Chondrocyte (in vitro differentiated cells): ENCODE measurements at regions not wholly inside any gene's neighbourhood (a gene's known extent, or its start where the extent isn't known, plus 50 kb on each side); places are given as distances from the start of the nearest gene placed in this dataset.
"Not testable (repeated sequence)": the region's sequence is repeated elsewhere in the genome, so short reads cannot be mapped to it uniquely, and the experiment has no call there.

Source experiments
- DNase-seq: peaks from one replicate; pipeline ENCODE4 v3.0.0; 2021; ENCODE audit warnings: mixed read lengths, low spot score
- H3K27ac Mint-ChIP-seq: one replicate; pipeline ENCODE4 v1.8.0; 2021; ENCODE audit warnings: mild to moderate bottlenecking, moderate library complexity, mixed read lengths; ENCODE audit not compliant: unreplicated experiment
- H3K27me3 Mint-ChIP-seq: 2 replicates; pipeline ENCODE4 v1.8.0; 2021; ENCODE audit warnings: low read depth, mixed read lengths
- H3K36me3 Mint-ChIP-seq: 2 replicates; pipeline ENCODE4 v1.8.0; 2021; ENCODE audit warnings: low read depth, mixed read lengths
- H3K4me1 Mint-ChIP-seq: 2 replicates; pipeline ENCODE4 v1.8.0; 2021; ENCODE audit warnings: low read depth, mild to moderate bottlenecking, mixed read lengths
- H3K4me3 Mint-ChIP-seq: one replicate; pipeline ENCODE4 v1.8.0; 2021; ENCODE audit warnings: mild to moderate bottlenecking, moderate library complexity, mixed read lengths; ENCODE audit not compliant: unreplicated experiment
- H3K9me3 Mint-ChIP-seq: 2 replicates; pipeline ENCODE4 v1.8.0; 2021; ENCODE audit warnings: low read depth, mixed read lengths
- TF ChIP-seq, protein P1 (sequence below): fragments of 200-600 bp; sonication (generic); IDR thresholded peaks from 2 replicates; pipeline ENCODE4 v1.5.0; 2021; ENCODE audit warnings: antibody characterized with exemption, mild to moderate bottlenecking, moderate library complexity

DNA sequence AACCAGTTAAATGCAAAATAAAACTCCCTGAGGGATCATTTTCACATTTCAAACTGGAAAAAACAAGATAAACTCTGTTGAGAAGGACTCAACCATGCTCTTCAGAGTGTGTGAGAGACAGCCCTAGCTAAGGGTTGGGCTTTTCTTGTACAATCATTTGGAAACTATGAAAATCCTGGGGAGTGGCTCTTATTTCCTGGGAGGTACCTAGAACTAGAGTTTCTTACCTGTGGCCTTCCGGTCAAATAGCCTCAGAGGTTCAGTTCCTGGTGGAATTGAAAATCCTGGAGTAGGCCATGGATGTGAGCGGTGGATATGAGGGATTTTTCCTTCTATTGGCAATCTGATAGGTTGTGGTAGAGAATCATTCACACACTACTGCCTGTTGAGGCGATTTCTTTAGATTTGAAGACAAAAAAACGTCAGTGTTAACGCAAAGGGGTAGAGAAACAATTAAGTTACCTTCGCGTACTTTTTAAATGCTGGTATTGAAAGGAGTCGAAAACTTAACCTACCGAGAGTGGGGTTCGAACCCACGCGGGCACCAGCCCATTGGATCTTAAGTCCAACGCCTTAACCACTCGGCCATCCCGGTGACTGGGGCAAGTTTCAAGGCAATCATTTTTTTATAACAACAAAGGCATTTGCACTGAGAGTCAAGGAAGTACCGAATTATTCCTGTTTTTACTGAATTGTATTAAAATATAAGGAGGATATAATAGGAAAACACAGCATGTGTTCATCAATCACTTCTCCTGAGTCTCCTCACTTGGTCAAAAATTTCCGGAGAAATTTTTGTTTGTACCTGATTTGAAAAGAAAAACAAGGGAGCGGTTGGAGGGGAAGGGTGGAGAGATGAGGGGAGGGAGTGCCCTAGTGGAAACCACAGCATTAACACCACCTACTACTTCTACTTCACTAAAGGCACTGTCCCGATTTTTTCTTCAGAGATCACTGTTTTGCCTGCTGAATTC lies 191.3 kb downstream of the OR2B2 start:
- peaks cover 20% of the 10 kb centered on the region for H3K27me3 Mint-ChIP-seq
- H3K36me3 Mint-ChIP-seq, result no peaks in the 10 kb centered on the region
- no peaks in the 10 kb centered on the region for H3K9me3 Mint-ChIP-seq
- TF ChIP-seq, protein P1, sequence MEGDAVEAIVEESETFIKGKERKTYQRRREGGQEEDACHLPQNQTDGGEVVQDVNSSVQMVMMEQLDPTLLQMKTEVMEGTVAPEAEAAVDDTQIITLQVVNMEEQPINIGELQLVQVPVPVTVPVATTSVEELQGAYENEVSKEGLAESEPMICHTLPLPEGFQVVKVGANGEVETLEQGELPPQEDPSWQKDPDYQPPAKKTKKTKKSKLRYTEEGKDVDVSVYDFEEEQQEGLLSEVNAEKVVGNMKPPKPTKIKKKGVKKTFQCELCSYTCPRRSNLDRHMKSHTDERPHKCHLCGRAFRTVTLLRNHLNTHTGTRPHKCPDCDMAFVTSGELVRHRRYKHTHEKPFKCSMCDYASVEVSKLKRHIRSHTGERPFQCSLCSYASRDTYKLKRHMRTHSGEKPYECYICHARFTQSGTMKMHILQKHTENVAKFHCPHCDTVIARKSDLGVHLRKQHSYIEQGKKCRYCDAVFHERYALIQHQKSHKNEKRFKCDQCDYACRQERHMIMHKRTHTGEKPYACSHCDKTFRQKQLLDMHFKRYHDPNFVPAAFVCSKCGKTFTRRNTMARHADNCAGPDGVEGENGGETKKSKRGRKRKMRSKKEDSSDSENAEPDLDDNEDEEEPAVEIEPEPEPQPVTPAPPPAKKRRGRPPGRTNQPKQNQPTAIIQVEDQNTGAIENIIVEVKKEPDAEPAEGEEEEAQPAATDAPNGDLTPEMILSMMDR, result peak; percentile 12
- peak overlapping the region; percentile 40 for H3K4me3 Mint-ChIP-seq
- no peak overlapping the region for H3K27ac Mint-ChIP-seq
- peaks cover 4% of the 10 kb centered on the region for H3K4me1 Mint-ChIP-seq
- DNase-seq, result no peak

DNA sequence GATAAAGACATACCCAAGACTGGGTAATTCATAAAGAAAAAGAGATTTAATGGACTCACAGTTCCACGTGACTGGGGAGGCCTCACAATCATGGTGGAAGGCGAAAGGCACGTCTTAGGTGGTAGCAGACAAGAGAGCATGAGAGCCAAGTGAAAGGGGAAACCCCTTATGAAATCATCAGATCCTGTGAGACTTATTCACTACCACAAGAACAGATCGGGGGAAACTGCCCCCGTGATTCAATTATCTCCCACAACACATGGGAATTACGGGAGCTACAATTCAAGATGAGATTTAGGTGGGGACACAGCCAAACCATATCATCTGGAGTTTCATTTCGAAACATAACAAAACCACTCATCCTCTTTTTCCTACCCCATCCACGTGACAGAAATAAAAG lies 193.2 kb downstream of the OR2B2 start:
- H3K4me3 Mint-ChIP-seq, H3K36me3 Mint-ChIP-seq, DNase-seq, H3K27ac Mint-ChIP-seq, H3K9me3 Mint-ChIP-seq, H3K4me1 Mint-ChIP-seq: not testable (repeated sequence)
- H3K27me3 Mint-ChIP-seq, result peaks cover 16% of the 10 kb centered on the region

DNA sequence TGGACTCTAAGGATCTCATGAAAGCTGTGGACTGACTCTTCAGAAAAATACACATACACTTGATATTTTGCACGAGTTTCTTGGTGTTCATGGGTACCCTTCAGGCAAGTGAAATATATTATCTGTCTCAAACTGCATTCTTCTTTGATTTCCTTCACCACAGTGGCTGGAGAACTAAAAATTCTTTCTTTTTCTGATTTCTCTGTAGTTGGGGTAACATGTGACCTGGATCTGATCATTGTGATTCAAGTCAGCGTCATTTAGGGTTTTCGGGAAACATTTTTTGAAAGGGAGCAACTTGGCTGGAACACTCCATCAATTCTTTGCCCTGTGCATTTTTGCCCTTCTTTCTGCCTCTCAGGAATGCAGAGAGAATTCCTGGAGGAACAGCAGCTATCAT lies 205.8 kb downstream of the OR2B2 start:
- H3K9me3 Mint-ChIP-seq, result no peaks in the 10 kb centered on the region
- H3K4me3 Mint-ChIP-seq, result no peak overlapping the region
- no peak for DNase-seq
- H3K27ac Mint-ChIP-seq, result no peak overlapping the region
- peaks cover 9% of the 10 kb centered on the region for H3K4me1 Mint-ChIP-seq
- no peaks in the 10 kb centered on the region for H3K27me3 Mint-ChIP-seq
- H3K36me3 Mint-ChIP-seq, result peaks cover 23% of the 10 kb centered on the region
- TF ChIP-seq, protein P1, result no peak

DNA sequence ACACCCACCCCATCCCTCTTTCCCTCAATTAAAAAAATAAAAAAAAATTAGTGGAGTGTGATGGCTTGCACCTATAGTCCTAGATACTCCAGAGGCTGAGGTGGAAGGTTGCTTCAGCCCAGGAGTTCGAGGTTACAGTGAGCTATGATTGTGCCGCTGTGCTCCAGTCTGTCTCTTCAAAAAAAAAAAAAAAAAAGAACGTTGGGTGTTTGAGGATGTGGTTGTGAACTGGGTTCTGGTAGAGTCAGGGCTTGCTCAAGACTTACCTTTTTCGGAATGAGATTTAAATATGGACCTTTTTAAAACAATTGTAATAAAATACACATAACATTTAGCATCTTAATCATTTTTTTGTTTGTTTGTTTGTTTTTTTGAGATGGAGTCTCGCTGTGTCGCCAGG lies 211.9 kb downstream of the OR2B2 start:
- no peak for DNase-seq
- no peak overlapping the region for H3K4me3 Mint-ChIP-seq
- TF ChIP-seq, protein P1, result no peak
- peaks cover 10% of the 10 kb centered on the region for H3K36me3 Mint-ChIP-seq
- no peaks in the 10 kb centered on the region for H3K9me3 Mint-ChIP-seq
- H3K4me1 Mint-ChIP-seq, result no peaks in the 10 kb centered on the region
- no peak overlapping the region for H3K27ac Mint-ChIP-seq
- no peaks in the 10 kb centered on the region for H3K27me3 Mint-ChIP-seq

DNA sequence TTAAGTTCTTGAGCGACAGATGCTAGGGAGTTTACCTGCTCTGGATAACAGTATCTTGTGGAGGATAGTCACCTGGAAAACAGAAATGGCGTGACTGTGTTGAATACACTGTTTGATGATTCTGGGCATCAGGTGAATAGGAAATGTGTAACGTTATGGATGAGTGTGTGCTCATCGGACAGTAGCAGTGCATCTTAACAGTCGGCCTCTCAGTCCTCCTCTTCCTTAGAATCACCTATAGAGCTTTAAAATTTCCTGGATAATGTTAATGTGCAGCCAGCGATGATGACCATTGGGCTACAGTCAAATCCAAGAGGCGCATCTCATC lies 217.7 kb downstream of the OR2B2 start:
- TF ChIP-seq, protein P1, result no peak
- no peak for DNase-seq
- H3K9me3 Mint-ChIP-seq, result no peaks in the 10 kb centered on the region
- no peaks in the 10 kb centered on the region for H3K27me3 Mint-ChIP-seq
- H3K36me3 Mint-ChIP-seq, result no peaks in the 10 kb centered on the region
- peak overlapping the region; percentile 87 for H3K27ac Mint-ChIP-seq
- H3K4me1 Mint-ChIP-seq, result peaks cover 13% of the 10 kb centered on the region
- peak overlapping the region; percentile 95 for H3K4me3 Mint-ChIP-seq
